HCT116 (cell line): ENCODE measurements at regions not wholly inside any gene's neighbourhood (a gene's known extent, or its start where the extent isn't known, plus 50 kb on each side); places are given as distances from the start of the nearest gene placed in this dataset.

Experiments used
- ATAC-seq: fragments of 200-7000 bp; cut with Tn5 transposase; 2 replicates; pipeline ENCODE4 v1.9.1; 2020; ENCODE audit warnings: mild to moderate bottlenecking, moderate library complexity
- BruUV-seq: library from RNA; stranded (reverse); fragments of 400-500 nt; replicated peaks from 2 replicates; lab custom pipeline; 2021; lab: Mats Ljungman, UMichigan
- CTCF ChIA-PET: fragments of 300-600 bp; sonication (Branson Sonifier 250); formaldehyde crosslinking; loops from one replicate; lab custom pipeline; 2021; ENCODE audit warnings: antibody characterized with exemption; lab: Charles Lee
- POLR2A ChIA-PET: fragments of 300-600, 350-600 bp; sonication (Branson Sonifier 250); formaldehyde crosslinking; loops from one replicate; lab custom pipeline; 2021; ENCODE audit warnings: antibody characterized with exemption; lab: Charles Lee
- RAD21 ChIA-PET, 2 experiments: fragments of 300-600 bp; sonication (Branson Sonifier 250); formaldehyde crosslinking; loops; one replicate each; lab custom pipeline; 2023; ENCODE audit warnings: low total read pairs in 2 of 2; ENCODE audit not compliant: uncharacterized antibody in 2 of 2, unreplicated experiment in 2 of 2, low non-redundant PET in 1 of 2; lab: Charles Lee
- DNase-seq: peaks from one replicate; pipeline ENCODE4 v3.0.0-alpha.2; 2010; ENCODE audit warnings: low read depth, low spot score
- H2AFZ ChIP-seq: fragments of 200-600 bp; shearing (Covaris generic), sonication (generic); 2 replicates; pipeline ENCODE4 v1.6.1; 2017; ENCODE audit warnings: low read depth, mixed run types, mixed read lengths, antibody characterized with exemption, low read length; ENCODE audit not compliant: poor library complexity, severe bottlenecking
- H3K27ac ChIP-seq: 2 replicates; pipeline ENCODE4 v1.5.1; 2012; ENCODE audit warnings: low read depth, low read length
- H3K27me3 ChIP-seq: fragments of 200-600 bp; sonication (generic); 2 replicates; pipeline ENCODE4 v1.6.1; 2016; ENCODE audit warnings: mixed run types, low read length, mixed read lengths; ENCODE audit not compliant: insufficient read depth
- H3K36me3 ChIP-seq, 2 experiments: fragments of 200-500 bp in 1 of 2; fragments of 200-600 bp in 1 of 2; sonication (Bioruptor generic) in 1 of 2; sonication (generic) in 1 of 2; 2 replicates each; pipeline versions ENCODE4 v1.5.1 to v1.6.1; 2014 to 2016; ENCODE audit warnings: low read length in 2 of 2, inconsistent platforms in 1 of 2, mixed read lengths in 1 of 2, mixed run types in 1 of 2; ENCODE audit not compliant: insufficient read depth in 2 of 2, control insufficient read depth in 1 of 2
- H3K4me1 ChIP-seq, 2 experiments: fragments of 200-600 bp in 1 of 2; sonication (generic) in 1 of 2; 2 replicates each; pipeline versions ENCODE4 v1.5.1 to v1.6.1; 2012 to 2017; ENCODE audit warnings: low read length in 2 of 2, inconsistent platforms in 1 of 2, mild to moderate bottlenecking in 1 of 2, mixed read lengths in 1 of 2, mixed run types in 1 of 2, moderate library complexity in 1 of 2; ENCODE audit not compliant: insufficient read depth in 2 of 2, control insufficient read depth in 1 of 2
- H3K4me2 ChIP-seq: fragments of 200-600 bp; sonication (generic); 2 replicates; pipeline ENCODE4 v1.6.1; 2017; ENCODE audit warnings: mixed run types, low read length, mixed read lengths
- H3K4me3 ChIP-seq, 2 experiments: fragments of 200-600 bp in 1 of 2; sonication (generic) in 1 of 2; replicated peaks in 1 of 2; 2 replicates each; pipeline ENCODE4 v1.5.1; 2011 to 2016; ENCODE audit warnings: low read length in 2 of 2, control low read depth in 1 of 2, low read depth in 1 of 2, mild to moderate bottlenecking in 1 of 2, mixed read lengths in 1 of 2, mixed run types in 1 of 2
- H3K79me2 ChIP-seq: fragments of 200-600 bp; sonication (generic); 2 replicates; pipeline ENCODE4 v1.6.1; 2017; ENCODE audit warnings: mild to moderate bottlenecking, mixed run types, low read length, moderate library complexity, mixed read lengths; ENCODE audit not compliant: insufficient read depth
- H3K9ac ChIP-seq: fragments of 200-600 bp; sonication (generic); 2 replicates; pipeline ENCODE4 v1.6.1; 2016; ENCODE audit warnings: low read length, mixed read lengths
- H3K9me2 ChIP-seq: fragments of 200-600 bp; sonication (generic), shearing (Covaris generic); 2 replicates; pipeline ENCODE4 v1.6.1; 2017; ENCODE audit warnings: mixed run types, mild to moderate bottlenecking, moderate library complexity; ENCODE audit not compliant: insufficient read depth
- H3K9me3 ChIP-seq, 2 experiments: fragments of 200-500 bp in 1 of 2; fragments of 200-600 bp in 1 of 2; sonication (Bioruptor generic) in 1 of 2; sonication (generic) in 1 of 2; 2 replicates each; pipeline ENCODE4 v1.6.1; 2014 to 2017; ENCODE audit warnings: low read length in 2 of 2, mixed read lengths in 2 of 2, inconsistent platforms in 1 of 2, low read depth in 1 of 2, mild to moderate bottlenecking in 1 of 2, mixed run types in 1 of 2, moderate library complexity in 1 of 2; ENCODE audit not compliant: control insufficient read depth in 1 of 2, insufficient read depth in 1 of 2
- H4K20me1 ChIP-seq: fragments of 200-600 bp; sonication (generic), shearing (Covaris generic); 2 replicates; pipeline ENCODE4 v1.6.1; 2017; ENCODE audit warnings: mixed run types, mild to moderate bottlenecking, moderate library complexity; ENCODE audit not compliant: insufficient read depth
- ATF3 ChIP-seq: IDR thresholded peaks from 2 replicates; pipeline ENCODE4 v1.6.1; 2012
- CBX3 ChIP-seq: IDR thresholded peaks from 2 replicates; pipeline ENCODE4 v1.6.1; 2012; ENCODE audit warnings: low read depth
- CEBPB ChIP-seq: IDR thresholded peaks from 2 replicates; pipeline ENCODE4 v1.6.1; 2012; ENCODE audit warnings: low read depth
- CTCF ChIP-seq, 3 experiments: fragments of 200-600 bp in 1 of 3; sonication (generic) in 1 of 3; IDR thresholded peaks in 2 of 3; conservative IDR thresholded peaks in 1 of 3; 2 replicates each; pipeline ENCODE4 v1.5.1; 2012 to 2017; ENCODE audit warnings: low read depth in 2 of 3, low read length in 2 of 3, antibody characterized with exemption in 1 of 3, borderline replicate concordance in 1 of 3, control low read depth in 1 of 3, mild to moderate bottlenecking in 1 of 3, mixed read lengths in 1 of 3, mixed run types in 1 of 3, moderate library complexity in 1 of 3; ENCODE audit not compliant: insufficient read depth in 1 of 3
- EZH2 ChIP-seq: fragments of 200-600 bp; sonication (generic); IDR thresholded peaks from 2 replicates; pipeline ENCODE4 v1.6.1; 2017; ENCODE audit warnings: antibody characterized with exemption, mixed run types
- SIN3A ChIP-seq: IDR thresholded peaks from 2 replicates; pipeline ENCODE4 v1.6.1; 2012; ENCODE audit warnings: low read depth
- SP1 ChIP-seq: IDR thresholded peaks from 2 replicates; pipeline ENCODE4 v1.6.1; 2012; ENCODE audit warnings: low read depth
- SRF ChIP-seq: IDR thresholded peaks from 2 replicates; pipeline ENCODE4 v1.6.1; 2012; ENCODE audit warnings: low read depth
- TCF7L2 ChIP-seq: IDR thresholded peaks from 2 replicates; pipeline ENCODE4 v1.7.0; 2011; ENCODE audit warnings: borderline replicate concordance, inconsistent platforms; ENCODE audit not compliant: insufficient read depth, insufficient read length; ENCODE audit errors: extremely low read depth
- YY1 ChIP-seq: IDR thresholded peaks from 2 replicates; pipeline ENCODE4 v1.6.1; 2011; ENCODE audit warnings: low read length, low read depth, moderate library complexity, mild to moderate bottlenecking; ENCODE audit not compliant: insufficient replicate concordance; ENCODE audit errors: extremely low read depth
- ZBTB33 ChIP-seq: IDR thresholded peaks from 2 replicates; pipeline ENCODE4 v1.6.1; 2011; ENCODE audit warnings: mild to moderate bottlenecking, low read length, moderate library complexity; ENCODE audit not compliant: insufficient replicate concordance; ENCODE audit errors: extremely low read depth
- ZFX ChIP-seq: fragments of 450-650 bp; IDR thresholded peaks from 2 replicates; pipeline ENCODE4 v1.6.1; 2017
- intact Hi-C: fragments of 100-400 bp; cut with micrococcal nuclease; formaldehyde crosslinking; loops from 2 replicates; pipeline ENCODE4 v1.10.0; 2022
- TF ChIP-seq, protein P1 (sequence below): IDR thresholded peaks from 2 replicates; pipeline ENCODE4 v1.6.1; 2012; ENCODE audit warnings: low read depth

DNA sequence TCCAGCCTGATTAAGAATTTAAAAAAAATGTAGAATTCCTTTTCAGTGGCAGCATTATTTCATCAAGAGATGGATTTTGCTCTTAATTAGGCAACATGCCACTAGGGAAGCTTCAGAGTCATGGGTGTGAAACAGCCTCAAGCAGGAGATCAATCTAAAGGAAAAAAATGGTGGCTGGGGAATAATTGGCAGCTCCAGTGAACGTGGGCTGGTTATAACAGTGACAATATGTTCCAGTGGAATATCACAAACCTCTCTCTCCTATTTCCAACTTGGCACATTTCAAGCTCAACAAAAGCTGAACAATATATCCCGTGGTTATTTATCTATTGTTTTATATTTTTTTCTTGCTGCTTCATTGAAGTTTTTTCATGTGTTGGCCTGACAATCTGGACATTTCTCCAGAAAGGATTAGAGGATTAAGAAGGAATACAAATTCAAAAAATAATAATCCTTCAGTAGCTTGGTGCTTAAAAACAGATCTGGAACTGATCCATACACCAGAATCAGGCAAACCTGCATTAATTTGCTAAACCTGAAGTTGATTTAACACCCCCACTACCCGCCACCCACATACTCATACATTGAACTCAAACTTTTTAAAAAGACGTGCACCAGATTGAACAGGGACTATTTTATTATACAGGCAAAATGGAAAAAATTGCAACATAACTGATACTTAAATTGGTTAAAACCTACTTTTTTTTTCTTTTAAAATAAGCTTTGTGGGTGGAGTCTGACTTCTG lies 255.9 kb upstream of the SPRED2 start:
- Histone ChIP-seq H2AFZ (no peak overlapping the region), H3K4me3 (no peak overlapping the region), H4K20me1 (no peaks in the 10 kb centered on the region), H3K27me3 (peaks cover 20% of the 10 kb centered on the region; the same call in 1 of the 2 replicates), H3K9me2 (no peaks in the 10 kb centered on the region), H3K79me2 (no peaks in the 10 kb centered on the region), H3K36me3 (no peaks in the 10 kb centered on the region), H3K9ac (no peak overlapping the region), H3K4me1 (no peaks in the 10 kb centered on the region), H3K4me2 (no peak overlapping the region), H3K9me3 (no peaks in the 10 kb centered on the region), H3K27ac (no peak overlapping the region)
- intact Hi-C loops: no loop called here
- ATAC-seq (no peak), DNase-seq (no peak)
- ChIA-PET CTCF (interaction anchor here (1.6 to 1.7 kb wide), 2 partner anchors 11 to 47 kb away, joined by 3 read pairs; no protein-coding TSS in a partner anchor), RAD21 (no interaction called here), POLR2A (interaction anchor here (0.6 kb wide), 1 partner anchor 558 kb away, joined by 5 read pairs; the partner anchor contains the start of gene RAB1A)
- BruUV-seq: no TSS peak
- TF ChIP-seq EZH2 (no peak), SP1 (no peak), SIN3A (no peak), CEBPB (no peak), SRF (no peak), CBX3 (no peak), ZBTB33 (no peak), ZFX (no peak), YY1 (no peak), TCF7L2 (no peak), ATF3 (no peak), CTCF (IDR thresholded peaks at IDR 0.05 in 2 of 3, conservative IDR thresholded peaks at IDR 0.05 in 1 of 3; ENCODE audit: borderline replicate concordance in 1 of 3, insufficient read depth in 1 of 3, low read depth in 2 of 3, low read length in 2 of 3) (no peak)
- TF ChIP-seq, protein P1, sequence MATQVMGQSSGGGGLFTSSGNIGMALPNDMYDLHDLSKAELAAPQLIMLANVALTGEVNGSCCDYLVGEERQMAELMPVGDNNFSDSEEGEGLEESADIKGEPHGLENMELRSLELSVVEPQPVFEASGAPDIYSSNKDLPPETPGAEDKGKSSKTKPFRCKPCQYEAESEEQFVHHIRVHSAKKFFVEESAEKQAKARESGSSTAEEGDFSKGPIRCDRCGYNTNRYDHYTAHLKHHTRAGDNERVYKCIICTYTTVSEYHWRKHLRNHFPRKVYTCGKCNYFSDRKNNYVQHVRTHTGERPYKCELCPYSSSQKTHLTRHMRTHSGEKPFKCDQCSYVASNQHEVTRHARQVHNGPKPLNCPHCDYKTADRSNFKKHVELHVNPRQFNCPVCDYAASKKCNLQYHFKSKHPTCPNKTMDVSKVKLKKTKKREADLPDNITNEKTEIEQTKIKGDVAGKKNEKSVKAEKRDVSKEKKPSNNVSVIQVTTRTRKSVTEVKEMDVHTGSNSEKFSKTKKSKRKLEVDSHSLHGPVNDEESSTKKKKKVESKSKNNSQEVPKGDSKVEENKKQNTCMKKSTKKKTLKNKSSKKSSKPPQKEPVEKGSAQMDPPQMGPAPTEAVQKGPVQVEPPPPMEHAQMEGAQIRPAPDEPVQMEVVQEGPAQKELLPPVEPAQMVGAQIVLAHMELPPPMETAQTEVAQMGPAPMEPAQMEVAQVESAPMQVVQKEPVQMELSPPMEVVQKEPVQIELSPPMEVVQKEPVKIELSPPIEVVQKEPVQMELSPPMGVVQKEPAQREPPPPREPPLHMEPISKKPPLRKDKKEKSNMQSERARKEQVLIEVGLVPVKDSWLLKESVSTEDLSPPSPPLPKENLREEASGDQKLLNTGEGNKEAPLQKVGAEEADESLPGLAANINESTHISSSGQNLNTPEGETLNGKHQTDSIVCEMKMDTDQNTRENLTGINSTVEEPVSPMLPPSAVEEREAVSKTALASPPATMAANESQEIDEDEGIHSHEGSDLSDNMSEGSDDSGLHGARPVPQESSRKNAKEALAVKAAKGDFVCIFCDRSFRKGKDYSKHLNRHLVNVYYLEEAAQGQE: no peak
